ENCODE measurements at regions not wholly inside any gene's neighbourhood (a gene's known extent, or its start where the extent isn't known, plus 50 kb on each side); places are given as distances from the start of the nearest gene placed in this dataset.
A peak's percentile ranks its signal among the peaks of the same experiment; 100 is the strongest.

DNA sequence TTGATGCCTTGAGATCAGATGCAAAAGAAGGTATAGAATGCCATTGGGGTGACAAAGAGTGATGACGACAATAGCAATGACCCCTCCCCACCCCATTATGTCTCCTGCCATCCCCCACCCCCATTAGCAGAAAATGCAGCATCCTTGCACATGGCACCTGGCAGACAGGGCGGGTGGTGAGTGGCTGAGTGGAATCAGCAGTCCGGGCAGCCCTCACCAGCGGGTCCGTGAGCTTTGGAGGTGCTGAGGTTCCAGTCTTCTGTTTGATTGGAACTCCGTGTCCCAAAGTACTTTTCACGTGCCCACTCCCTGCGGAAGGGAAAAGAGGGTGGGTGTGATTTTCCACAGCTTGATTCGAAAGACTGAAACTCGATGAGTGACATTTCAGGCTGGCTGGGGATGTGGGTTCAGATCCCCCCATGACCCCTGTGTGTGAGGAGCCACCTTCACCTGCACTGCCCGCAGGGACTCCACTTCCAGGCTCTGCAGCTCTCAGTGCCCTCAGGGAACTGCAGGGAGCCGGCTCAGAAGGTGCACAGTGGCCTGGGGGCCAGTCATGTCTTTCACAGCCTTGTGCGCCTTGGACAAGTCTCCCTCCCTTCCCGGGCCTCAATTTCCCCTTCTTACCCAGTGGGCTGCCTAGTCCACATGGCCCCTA, 130.9 kb downstream of the GLI2 start:
- TF ChIP-seq, protein P1, sequence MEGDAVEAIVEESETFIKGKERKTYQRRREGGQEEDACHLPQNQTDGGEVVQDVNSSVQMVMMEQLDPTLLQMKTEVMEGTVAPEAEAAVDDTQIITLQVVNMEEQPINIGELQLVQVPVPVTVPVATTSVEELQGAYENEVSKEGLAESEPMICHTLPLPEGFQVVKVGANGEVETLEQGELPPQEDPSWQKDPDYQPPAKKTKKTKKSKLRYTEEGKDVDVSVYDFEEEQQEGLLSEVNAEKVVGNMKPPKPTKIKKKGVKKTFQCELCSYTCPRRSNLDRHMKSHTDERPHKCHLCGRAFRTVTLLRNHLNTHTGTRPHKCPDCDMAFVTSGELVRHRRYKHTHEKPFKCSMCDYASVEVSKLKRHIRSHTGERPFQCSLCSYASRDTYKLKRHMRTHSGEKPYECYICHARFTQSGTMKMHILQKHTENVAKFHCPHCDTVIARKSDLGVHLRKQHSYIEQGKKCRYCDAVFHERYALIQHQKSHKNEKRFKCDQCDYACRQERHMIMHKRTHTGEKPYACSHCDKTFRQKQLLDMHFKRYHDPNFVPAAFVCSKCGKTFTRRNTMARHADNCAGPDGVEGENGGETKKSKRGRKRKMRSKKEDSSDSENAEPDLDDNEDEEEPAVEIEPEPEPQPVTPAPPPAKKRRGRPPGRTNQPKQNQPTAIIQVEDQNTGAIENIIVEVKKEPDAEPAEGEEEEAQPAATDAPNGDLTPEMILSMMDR (IDR thresholded peaks at IDR 0.05; ENCODE audit: unreplicated experiment in 3 of 3): no peak
- peak overlapping the region; percentile 89 to 97 (median 96) for H3K27ac Mint-ChIP-seq
- H3K27me3 Mint-ChIP-seq (ENCODE audit: low read depth): peaks cover 33% of the 10 kb centered on the region
- no peaks in the 10 kb centered on the region for H3K9me3 Mint-ChIP-seq
- H3K36me3 Mint-ChIP-seq (ENCODE audit: low read depth): peaks cover 4% of the 10 kb centered on the region
- peaks cover 76% of the 10 kb centered on the region for H3K4me1 Mint-ChIP-seq
- H3K4me3 Mint-ChIP-seq: peak overlapping the region; percentile 78 to 81 (median 79)

DNA sequence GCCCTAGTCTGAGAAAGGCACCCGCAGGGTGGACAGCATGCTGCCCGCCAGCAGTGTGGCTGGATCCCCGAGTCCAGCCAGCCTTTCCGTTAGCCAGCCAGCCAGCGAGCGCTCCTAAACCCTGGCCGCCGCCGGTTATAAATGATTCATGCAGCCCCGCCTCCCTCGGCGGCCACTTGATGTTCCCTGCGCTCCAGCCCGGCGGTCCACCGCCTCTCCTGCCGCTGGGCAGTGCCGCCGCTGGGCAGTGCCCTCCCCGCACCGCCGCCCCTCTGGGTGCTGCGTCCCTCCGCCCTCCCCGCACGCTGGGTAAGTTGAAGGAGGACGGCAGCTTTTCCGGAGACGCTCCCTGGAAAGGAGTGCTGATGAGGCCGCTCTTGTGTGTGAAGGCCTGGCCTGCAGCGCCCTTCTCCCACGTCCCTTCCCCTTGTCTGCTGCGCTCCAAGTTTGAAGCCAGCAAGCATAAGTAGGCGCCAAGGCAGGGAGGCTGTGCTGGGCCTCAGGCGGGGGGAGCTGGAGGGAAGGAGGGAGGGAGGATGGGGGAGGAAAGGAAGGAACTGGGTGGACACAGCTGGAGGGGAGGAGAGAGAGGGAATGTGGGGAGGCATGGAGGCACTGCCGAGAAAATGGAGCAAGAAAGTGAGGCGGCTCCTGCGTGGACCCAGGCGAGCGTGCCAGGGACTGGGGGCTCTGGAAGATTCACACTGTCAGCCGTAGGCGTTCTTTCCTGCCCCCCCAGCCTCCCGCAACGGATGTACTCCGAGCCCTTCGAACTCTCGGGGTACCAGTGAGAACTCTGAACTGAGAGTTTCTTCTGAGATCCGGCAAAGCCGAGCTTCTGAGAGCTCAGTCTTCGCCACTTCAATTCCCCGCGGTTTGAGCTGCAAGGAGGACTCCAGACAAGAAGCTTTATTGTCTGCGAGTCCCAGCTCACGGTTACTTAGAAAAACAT, 131.9 kb downstream of the GLI2 start:
- Mint-ChIP-seq H3K9me3 (no peaks in the 10 kb centered on the region), H3K36me3 (ENCODE audit: low read depth) (peaks cover 4% of the 10 kb centered on the region), H3K27ac (peak overlapping the region; percentile 89 to 97 (median 96)), H3K4me3 (peak overlapping the region; percentile 78 to 81 (median 79)), H3K4me1 (peaks cover 70% of the 10 kb centered on the region), H3K27me3 (ENCODE audit: low read depth) (peaks cover 27% of the 10 kb centered on the region)
- TF ChIP-seq, protein P1 (IDR thresholded peaks at IDR 0.05; ENCODE audit: unreplicated experiment in 3 of 3): no peak

DNA sequence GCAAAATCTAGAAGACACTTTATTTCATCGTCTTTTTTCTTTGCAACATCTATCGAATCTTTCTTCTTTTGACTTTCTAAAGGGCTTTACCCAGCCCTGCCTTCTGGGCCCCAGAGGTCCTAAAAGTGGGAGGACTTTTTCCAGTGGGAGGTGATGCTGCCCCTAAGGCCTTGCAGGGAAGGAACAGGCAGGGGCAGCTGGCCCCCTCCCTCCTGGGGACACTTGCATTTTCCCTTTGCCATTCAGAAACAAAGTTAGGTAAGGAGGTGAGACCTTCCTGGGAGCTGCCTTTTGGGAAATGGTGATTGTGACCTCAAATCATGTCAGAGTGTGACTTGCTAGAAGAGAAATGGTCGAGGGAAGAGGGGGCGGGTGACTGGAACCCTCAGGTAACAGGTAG, 132.7 kb downstream of the GLI2 start:
- Mint-ChIP-seq H3K4me3 (peak overlapping the region; percentile 78 to 81 (median 79)), H3K27ac (peak overlapping the region; percentile 89 to 97 (median 96)), H3K9me3 (no peaks in the 10 kb centered on the region), H3K27me3 (ENCODE audit: low read depth) (peaks cover 25% of the 10 kb centered on the region), H3K4me1 (peaks cover 69% of the 10 kb centered on the region), H3K36me3 (ENCODE audit: low read depth) (peaks cover 4% of the 10 kb centered on the region)
- TF ChIP-seq, protein P1 (IDR thresholded peaks at IDR 0.05; ENCODE audit: unreplicated experiment in 3 of 3): no peak

DNA sequence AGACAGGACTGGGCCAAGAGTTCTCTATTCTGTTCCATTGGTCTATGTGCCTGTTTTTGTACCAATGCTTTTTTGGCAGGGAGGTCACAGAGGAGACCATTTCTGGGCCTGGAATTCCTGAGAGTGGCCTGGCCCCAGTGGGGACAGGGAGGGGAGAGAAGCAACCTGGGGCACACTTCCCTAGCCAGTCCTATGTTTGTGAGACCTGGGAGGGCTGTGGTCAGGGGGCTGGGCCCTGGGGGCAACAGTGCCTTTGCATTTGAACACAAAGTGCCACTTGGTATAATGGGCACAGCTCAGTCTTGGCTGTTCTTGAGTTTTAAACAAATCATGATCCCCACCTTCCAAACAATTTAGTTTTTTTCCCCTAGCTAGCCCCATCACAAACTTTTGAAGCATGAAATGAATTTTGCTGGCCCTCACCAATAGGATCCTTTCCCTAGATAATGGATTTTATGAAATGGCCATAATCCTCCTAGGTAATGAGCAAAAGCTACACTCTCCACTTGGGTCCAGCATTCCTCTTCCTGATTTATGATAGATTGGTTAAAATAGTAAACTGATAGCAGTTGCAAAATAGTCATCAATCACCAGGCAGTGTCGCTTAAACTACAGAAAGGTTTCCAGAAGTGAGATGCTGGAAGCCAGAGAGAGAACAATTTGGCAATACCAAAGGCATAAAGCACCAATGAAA, 133.5 kb downstream of the GLI2 start:
- Mint-ChIP-seq H3K4me3 (peak overlapping the region in 2 of 3 experiments; percentile 35 to 78), H3K27me3 (ENCODE audit: low read depth) (peaks cover 26% of the 10 kb centered on the region), H3K4me1 (peaks cover 70% of the 10 kb centered on the region), H3K36me3 (ENCODE audit: low read depth) (no peaks in the 10 kb centered on the region), H3K27ac (peak overlapping the region; percentile 89 to 97 (median 96)), H3K9me3 (no peaks in the 10 kb centered on the region)
- TF ChIP-seq, protein P1 (IDR thresholded peaks at IDR 0.05; ENCODE audit: unreplicated experiment in 3 of 3): no peak

DNA sequence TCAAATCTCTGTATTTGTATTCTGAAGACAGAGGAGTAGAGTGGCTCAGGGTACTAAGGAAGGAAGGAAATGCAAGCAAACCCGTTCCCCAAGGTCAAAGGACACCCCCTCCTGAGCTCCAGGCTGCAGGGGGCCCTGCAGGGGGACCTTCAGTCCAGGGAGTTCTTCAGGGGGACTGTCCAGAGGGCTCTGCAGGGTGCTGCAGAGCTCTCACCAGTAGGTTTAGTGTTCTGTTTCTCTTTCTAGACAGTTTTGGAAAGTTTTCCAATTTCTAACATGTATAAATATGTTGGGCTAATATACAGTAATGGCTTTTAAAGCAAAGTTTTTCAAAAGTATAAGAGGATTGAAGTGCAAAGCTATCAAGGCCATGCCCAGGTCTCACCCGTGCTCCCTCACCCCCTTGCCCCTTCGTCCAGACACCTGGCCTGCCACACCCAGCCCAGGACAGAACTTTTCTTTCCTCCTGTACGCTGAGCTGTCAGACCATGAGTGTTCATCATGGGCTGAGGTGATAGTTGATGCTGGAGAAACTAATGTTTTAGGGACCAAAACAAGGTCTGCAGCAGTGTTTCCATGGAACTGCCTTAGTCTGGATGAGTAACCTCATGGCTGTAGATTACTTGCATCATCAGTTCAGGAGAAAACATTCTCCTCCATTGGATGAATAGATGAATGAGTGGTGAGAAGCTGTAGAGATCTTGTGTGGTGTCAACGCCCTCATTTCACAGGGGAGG, 134.2 kb downstream of the GLI2 start:
- Mint-ChIP-seq H3K4me1 (peaks cover 77% of the 10 kb centered on the region), H3K9me3 (no peaks in the 10 kb centered on the region), H3K27ac (peak overlapping the region; percentile 64 to 97 (median 84)), H3K27me3 (ENCODE audit: low read depth) (peaks cover 26% of the 10 kb centered on the region), H3K4me3 (peak overlapping the region in 1 of 3 experiments; percentile 35), H3K36me3 (ENCODE audit: low read depth) (no peaks in the 10 kb centered on the region)
- TF ChIP-seq, protein P1 (IDR thresholded peaks at IDR 0.05; ENCODE audit: unreplicated experiment in 3 of 3): no peak

Measured in nephron (organoid).